ENCODE measurements at regions not wholly inside any gene's neighbourhood (a gene's known extent, or its start where the extent isn't known, plus 50 kb on each side); places are given as distances from the start of the nearest gene placed in this dataset.

GRCh38 chr15:70411143-70411863 lies 313.6 kb upstream of the TLE3 start:
- DNase-seq (ENCODE audit: low spot score): peak; percentile 43
- Histone ChIP-seq H3K4me1 (ENCODE audit: insufficient read depth) (peaks cover 9% of the 10 kb centered on the region), H3K4me2 (no peak overlapping the region), H3K9me2 (replicated peaks; ENCODE audit: insufficient read depth) (no peaks in the 10 kb centered on the region), H4K20me1 (ENCODE audit: insufficient read depth, poor library complexity, severe bottlenecking) (no peaks in the 10 kb centered on the region), H3K27ac (no peak overlapping the region), H3K9me3 (ENCODE audit: low read depth) (no peaks in the 10 kb centered on the region), H3K36me3 (replicated peaks; ENCODE audit: insufficient read depth, low read depth) (no peaks in the 10 kb centered on the region), H3K27me3 (no peaks in the 10 kb centered on the region), H2AFZ (no peak overlapping the region), H3K4me3 (no peak overlapping the region), H3K79me2 (no peaks in the 10 kb centered on the region)
- WGBS (ENCODE audit: low lambda C conversion rate, missing lambda C conversion rate): 55% methylated on average over 10 of the region's 10 CpGs
- no peak for TF ChIP-seq EZH2phosphoT487 (IDR thresholded peaks at IDR 0.05; ENCODE audit: low read depth, severe bottlenecking, unreplicated experiment)
- TF ChIP-seq EZH2 (IDR thresholded peaks at IDR 0.05; ENCODE audit: borderline replicate concordance): no peak

DNA sequence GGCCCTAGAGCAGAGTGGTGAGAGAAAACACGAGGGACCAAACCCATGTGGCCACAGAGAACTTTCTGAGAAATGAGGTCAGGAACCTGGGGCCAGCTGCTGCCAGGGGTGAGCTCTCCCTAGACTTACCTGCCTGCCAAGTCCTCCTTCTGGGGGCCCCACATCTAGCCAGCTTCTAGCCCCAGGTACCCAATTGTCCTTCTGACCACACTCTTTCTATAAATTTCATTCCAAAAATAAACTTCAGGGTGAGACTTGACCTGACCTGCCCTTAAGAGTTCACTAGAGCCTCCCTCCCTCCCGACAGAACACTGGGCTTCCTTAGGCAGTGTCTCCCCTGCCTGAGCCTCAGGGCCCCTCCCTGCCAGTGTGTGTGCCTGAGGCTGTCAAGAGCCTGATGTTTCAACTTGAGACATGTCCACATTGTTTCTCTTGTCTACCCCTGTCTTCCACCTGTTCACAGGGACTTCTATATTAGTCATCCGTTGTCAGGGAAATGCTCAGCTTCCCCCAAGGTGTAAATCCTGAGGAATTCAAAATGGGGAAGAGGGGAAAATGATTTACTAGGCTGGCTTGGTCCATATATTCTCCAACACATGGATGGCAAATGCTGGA lies 312.8 kb upstream of the TLE3 start:
- Histone ChIP-seq H3K27me3 (no peaks in the 10 kb centered on the region), H3K9me3 (ENCODE audit: low read depth) (no peaks in the 10 kb centered on the region), H2AFZ (no peak overlapping the region), H3K36me3 (replicated peaks; ENCODE audit: insufficient read depth, low read depth) (no peaks in the 10 kb centered on the region), H3K79me2 (no peaks in the 10 kb centered on the region), H3K27ac (no peak overlapping the region), H4K20me1 (ENCODE audit: insufficient read depth, poor library complexity, severe bottlenecking) (no peaks in the 10 kb centered on the region), H3K9me2 (replicated peaks; ENCODE audit: insufficient read depth) (no peaks in the 10 kb centered on the region), H3K4me2 (no peak overlapping the region), H3K4me1 (ENCODE audit: insufficient read depth) (peaks cover 9% of the 10 kb centered on the region), H3K4me3 (no peak overlapping the region)
- TF ChIP-seq EZH2 (IDR thresholded peaks at IDR 0.05; ENCODE audit: borderline replicate concordance) (no peak), EZH2phosphoT487 (IDR thresholded peaks at IDR 0.05; ENCODE audit: low read depth, severe bottlenecking, unreplicated experiment) (no peak)
- TF ChIP-seq, protein P1, sequence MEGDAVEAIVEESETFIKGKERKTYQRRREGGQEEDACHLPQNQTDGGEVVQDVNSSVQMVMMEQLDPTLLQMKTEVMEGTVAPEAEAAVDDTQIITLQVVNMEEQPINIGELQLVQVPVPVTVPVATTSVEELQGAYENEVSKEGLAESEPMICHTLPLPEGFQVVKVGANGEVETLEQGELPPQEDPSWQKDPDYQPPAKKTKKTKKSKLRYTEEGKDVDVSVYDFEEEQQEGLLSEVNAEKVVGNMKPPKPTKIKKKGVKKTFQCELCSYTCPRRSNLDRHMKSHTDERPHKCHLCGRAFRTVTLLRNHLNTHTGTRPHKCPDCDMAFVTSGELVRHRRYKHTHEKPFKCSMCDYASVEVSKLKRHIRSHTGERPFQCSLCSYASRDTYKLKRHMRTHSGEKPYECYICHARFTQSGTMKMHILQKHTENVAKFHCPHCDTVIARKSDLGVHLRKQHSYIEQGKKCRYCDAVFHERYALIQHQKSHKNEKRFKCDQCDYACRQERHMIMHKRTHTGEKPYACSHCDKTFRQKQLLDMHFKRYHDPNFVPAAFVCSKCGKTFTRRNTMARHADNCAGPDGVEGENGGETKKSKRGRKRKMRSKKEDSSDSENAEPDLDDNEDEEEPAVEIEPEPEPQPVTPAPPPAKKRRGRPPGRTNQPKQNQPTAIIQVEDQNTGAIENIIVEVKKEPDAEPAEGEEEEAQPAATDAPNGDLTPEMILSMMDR (IDR thresholded peaks at IDR 0.05; ENCODE audit: poor library complexity): no peak
- peak; percentile 21 for DNase-seq (ENCODE audit: low spot score)
- WGBS (ENCODE audit: low lambda C conversion rate, missing lambda C conversion rate): 63% methylated on average over 3 of the region's 3 CpGs

GRCh38 chr15:70409388-70409787 lies 311.7 kb upstream of the TLE3 start:
- H3K4me3 ChIP-seq: no peak overlapping the region
- WGBS (ENCODE audit: low lambda C conversion rate, missing lambda C conversion rate): 100% methylated on average over 1 of the region's 1 CpG
- no peaks in the 10 kb centered on the region for H3K27me3 ChIP-seq
- H3K9me2 ChIP-seq (replicated peaks; ENCODE audit: insufficient read depth): no peaks in the 10 kb centered on the region
- H3K4me1 ChIP-seq (ENCODE audit: insufficient read depth): peaks cover 9% of the 10 kb centered on the region
- DNase-seq (ENCODE audit: low spot score): no peak
- H3K36me3 ChIP-seq (replicated peaks; ENCODE audit: insufficient read depth, low read depth): no peaks in the 10 kb centered on the region
- no peak for TF ChIP-seq EZH2 (IDR thresholded peaks at IDR 0.05; ENCODE audit: borderline replicate concordance)
- no peak for TF ChIP-seq EZH2phosphoT487 (IDR thresholded peaks at IDR 0.05; ENCODE audit: low read depth, severe bottlenecking, unreplicated experiment)
- TF ChIP-seq, protein P1 (IDR thresholded peaks at IDR 0.05; ENCODE audit: poor library complexity): no peak
- H4K20me1 ChIP-seq (ENCODE audit: insufficient read depth, poor library complexity, severe bottlenecking): no peaks in the 10 kb centered on the region
- H3K79me2 ChIP-seq: no peaks in the 10 kb centered on the region
- no peak overlapping the region for H3K4me2 ChIP-seq
- H3K9me3 ChIP-seq (ENCODE audit: low read depth): no peaks in the 10 kb centered on the region
- no peak overlapping the region for H3K27ac ChIP-seq
- no peak overlapping the region for H2AFZ ChIP-seq

GRCh38 chr15:70407955-70408354 lies 310.2 kb upstream of the TLE3 start:
- no peaks in the 10 kb centered on the region for H3K27me3 ChIP-seq
- H3K79me2 ChIP-seq: no peaks in the 10 kb centered on the region
- H3K9me2 ChIP-seq (replicated peaks; ENCODE audit: insufficient read depth): no peaks in the 10 kb centered on the region
- TF ChIP-seq EZH2 (IDR thresholded peaks at IDR 0.05; ENCODE audit: borderline replicate concordance) (no peak), EZH2phosphoT487 (IDR thresholded peaks at IDR 0.05; ENCODE audit: low read depth, severe bottlenecking, unreplicated experiment) (no peak)
- no peak overlapping the region for H3K4me3 ChIP-seq
- H3K4me1 ChIP-seq (ENCODE audit: insufficient read depth): peaks cover 9% of the 10 kb centered on the region
- H2AFZ ChIP-seq: no peak overlapping the region
- DNase-seq (ENCODE audit: low spot score): no peak
- no peak overlapping the region for H3K27ac ChIP-seq
- WGBS (ENCODE audit: low lambda C conversion rate, missing lambda C conversion rate): 46% methylated on average over 1 of the region's 1 CpG
- H3K9me3 ChIP-seq (ENCODE audit: low read depth): no peaks in the 10 kb centered on the region
- H3K4me2 ChIP-seq: no peak overlapping the region
- H4K20me1 ChIP-seq (ENCODE audit: insufficient read depth, poor library complexity, severe bottlenecking): no peaks in the 10 kb centered on the region
- H3K36me3 ChIP-seq (replicated peaks; ENCODE audit: insufficient read depth, low read depth): no peaks in the 10 kb centered on the region

Data from hepatocyte (in vitro differentiated cells).